ENCODE measurements at regions not wholly inside any gene's neighbourhood (a gene's known extent, or its start where the extent isn't known, plus 50 kb on each side); places are given as distances from the start of the nearest gene placed in this dataset.

DNA sequence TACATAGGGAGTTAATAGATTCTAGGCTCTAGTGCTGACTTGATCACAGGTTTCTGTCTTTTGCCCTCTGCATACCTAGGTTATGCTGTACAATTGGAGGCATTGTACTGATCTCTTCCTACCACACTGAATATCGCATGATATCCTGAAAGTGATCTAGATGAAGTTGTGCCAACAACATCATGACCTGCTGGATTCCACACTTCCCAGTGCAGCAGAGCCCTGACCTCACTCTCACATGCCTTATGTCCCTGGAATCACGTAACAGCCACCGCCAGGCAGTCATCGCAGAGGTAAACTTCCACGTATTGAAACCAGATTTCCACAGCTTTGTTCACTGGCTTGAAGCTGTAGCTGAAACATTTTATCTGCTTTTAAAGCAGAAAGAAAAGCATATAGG is 214.0 kb downstream of the ANKRD30B start:
- Histone ChIP-seq H4K8ac (ENCODE audit: low read depth, low read length) (no peak overlapping the region), H3K27me3 (ENCODE audit: control insufficient read depth in 3 of 3, insufficient read depth in 3 of 3, low read depth in 1 of 3, low read length in 3 of 3) (no peaks in the 10 kb centered on the region), H3K4me1 (ENCODE audit: control insufficient read depth in 2 of 2, insufficient read depth in 1 of 2, low read depth in 1 of 2, low read length in 2 of 2) (no peaks in the 10 kb centered on the region), H2BK15ac (ENCODE audit: low read length) (no peak overlapping the region), H3K4me3 (ENCODE audit: low read length in 2 of 2) (no peak overlapping the region), H3K23ac (ENCODE audit: low read depth, low read length, poor library complexity) (no peak overlapping the region), H3K27ac (replicated peaks; ENCODE audit: low read length) (no peak overlapping the region), H2AFZ (ENCODE audit: low read length) (no peak overlapping the region), H3K4me2 (ENCODE audit: insufficient read depth, low read length, poor library complexity, severe bottlenecking) (no peak overlapping the region), H2AK5ac (ENCODE audit: low read depth, low read length) (no peak overlapping the region), H3K36me3 (replicated peaks in 1 of 2; ENCODE audit: control insufficient read depth in 2 of 2, insufficient read depth in 2 of 2, low read length in 2 of 2) (no peaks in the 10 kb centered on the region), H3K18ac (ENCODE audit: low read length) (no peak overlapping the region), H2BK12ac (ENCODE audit: low read length) (no peak overlapping the region), H4K91ac (ENCODE audit: low read depth, low read length, poor library complexity) (no peak overlapping the region), H2BK120ac (ENCODE audit: low read depth, low read length) (no peak overlapping the region), H3K9me3 (replicated peaks in 1 of 2; ENCODE audit: control insufficient read depth in 2 of 2, insufficient read depth in 1 of 2, low read depth in 1 of 2, low read length in 2 of 2) (peaks cover 0 to 19% of the 10 kb centered on the region in 2 donors), H3K4ac (ENCODE audit: low read length) (no peak overlapping the region), H3K79me1 (ENCODE audit: low read depth, low read length) (no peaks in the 10 kb centered on the region), H3K14ac (ENCODE audit: low read length) (no peak overlapping the region), H2BK5ac (ENCODE audit: low read length) (no peak overlapping the region), H3K9ac (ENCODE audit: low read depth, low read length, poor library complexity) (no peak overlapping the region)
- no peak for DNase-seq (ENCODE audit: low spot score)
- WGBS, 2 donors (ENCODE audit: extremely low coverage in 2 of 2, insufficient read length in 2 of 2, insufficient replicate concordance in 1 of 2) = no CpG with 5 or more reads among the region's 5 CpGs

DNA sequence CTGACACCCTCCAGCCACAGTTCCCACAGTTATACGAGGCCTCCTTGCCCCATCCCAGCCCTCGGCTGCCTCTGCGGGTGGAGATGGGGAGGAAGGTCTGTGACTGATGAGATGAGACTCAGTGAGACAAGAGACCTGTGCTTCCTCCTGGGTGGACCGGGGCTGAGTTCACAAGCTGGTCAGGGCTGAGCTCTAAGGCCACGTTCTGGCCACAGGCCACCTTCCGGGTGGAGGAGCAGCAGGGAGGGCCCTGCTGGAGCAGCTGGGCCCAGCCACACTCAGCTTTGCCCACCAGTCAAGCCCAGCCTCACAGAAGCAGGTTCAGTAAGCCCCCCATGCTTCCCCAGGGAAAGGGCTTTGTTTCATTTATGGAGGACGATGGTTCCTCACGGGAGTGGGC is 214.7 kb downstream of the ANKRD30B start:
- Histone ChIP-seq H3K18ac (ENCODE audit: low read length) (peak overlapping the region; percentile 28), H2BK120ac (ENCODE audit: low read depth, low read length) (no peak overlapping the region), H2AK5ac (ENCODE audit: low read depth, low read length) (no peak overlapping the region), H3K36me3 (replicated peaks in 1 of 2; ENCODE audit: control insufficient read depth in 2 of 2, insufficient read depth in 2 of 2, low read length in 2 of 2) (no peaks in the 10 kb centered on the region), H3K14ac (ENCODE audit: low read length) (no peak overlapping the region), H4K8ac (ENCODE audit: low read depth, low read length) (no peak overlapping the region), H4K91ac (ENCODE audit: low read depth, low read length, poor library complexity) (no peak overlapping the region), H3K27me3 (ENCODE audit: control insufficient read depth in 3 of 3, insufficient read depth in 3 of 3, low read depth in 1 of 3, low read length in 3 of 3) (no peaks in the 10 kb centered on the region), H3K9me3 (replicated peaks in 1 of 2; ENCODE audit: control insufficient read depth in 2 of 2, insufficient read depth in 1 of 2, low read depth in 1 of 2, low read length in 2 of 2) (peaks cover 0 to 19% of the 10 kb centered on the region in 2 donors), H3K27ac (replicated peaks; ENCODE audit: low read length) (no peak overlapping the region), H2AFZ (ENCODE audit: low read length) (no peak overlapping the region), H3K23ac (ENCODE audit: low read depth, low read length, poor library complexity) (no peak overlapping the region), H2BK15ac (ENCODE audit: low read length) (no peak overlapping the region), H3K9ac (ENCODE audit: low read depth, low read length, poor library complexity) (no peak overlapping the region), H2BK12ac (ENCODE audit: low read length) (no peak overlapping the region), H3K4me3 (ENCODE audit: low read length in 2 of 2) (peak overlapping the region in 1 of 2 donors; percentile 29), H3K4ac (ENCODE audit: low read length) (no peak overlapping the region), H3K79me1 (ENCODE audit: low read depth, low read length) (no peaks in the 10 kb centered on the region), H3K4me2 (ENCODE audit: insufficient read depth, low read length, poor library complexity, severe bottlenecking) (no peak overlapping the region), H3K4me1 (ENCODE audit: control insufficient read depth in 2 of 2, insufficient read depth in 1 of 2, low read depth in 1 of 2, low read length in 2 of 2) (no peaks in the 10 kb centered on the region), H2BK5ac (ENCODE audit: low read length) (no peak overlapping the region)
- WGBS, 2 donors (ENCODE audit: extremely low coverage in 2 of 2, insufficient read length in 2 of 2, insufficient replicate concordance in 1 of 2) = no CpG with 5 or more reads among the region's 8 CpGs
- DNase-seq (ENCODE audit: low spot score) = no peak

DNA sequence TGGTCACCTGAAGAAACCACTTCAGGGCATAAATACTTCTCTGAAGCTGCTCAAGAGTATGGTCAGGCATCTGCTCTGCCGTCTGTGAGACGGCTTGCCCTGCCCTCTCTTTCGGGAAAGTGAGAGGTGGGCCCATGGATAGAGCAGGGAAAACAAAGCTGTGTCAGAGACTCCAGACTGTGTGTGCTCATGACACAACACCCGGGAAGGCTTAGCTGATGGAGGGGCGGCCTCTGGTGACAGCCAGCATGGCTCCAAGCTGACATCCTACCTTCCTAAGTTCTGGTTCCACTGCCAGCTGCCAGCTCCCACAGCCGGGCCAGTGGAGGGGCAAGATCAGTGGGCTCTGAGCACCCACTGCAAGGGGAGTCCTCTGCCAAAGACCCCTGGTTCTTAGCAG is 215.3 kb downstream of the ANKRD30B start:
- Histone ChIP-seq H3K14ac (ENCODE audit: low read length) (no peak overlapping the region), H2BK15ac (ENCODE audit: low read length) (no peak overlapping the region)

DNA sequence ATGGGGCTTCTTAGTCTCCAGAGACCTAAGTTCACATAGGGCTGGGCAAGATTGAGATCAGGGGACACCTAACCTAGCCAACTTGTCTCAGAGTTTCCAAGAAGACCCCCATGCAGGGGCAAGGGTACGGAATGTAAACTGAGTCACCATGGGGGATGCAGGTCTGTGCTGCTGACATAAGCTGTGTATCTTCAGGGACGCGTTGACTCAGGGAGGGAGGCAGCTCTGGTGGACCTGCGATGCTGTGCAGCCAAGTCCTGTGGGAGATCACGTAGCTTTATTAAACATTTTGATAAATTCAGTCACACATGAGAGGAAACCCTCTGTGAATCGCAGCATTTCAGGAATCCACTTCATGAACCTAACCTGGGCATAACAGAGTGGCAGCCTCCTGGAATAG is 216.0 kb downstream of the ANKRD30B start:
- Histone ChIP-seq H3K18ac (ENCODE audit: low read length) (no peak overlapping the region), H2AFZ (ENCODE audit: low read length) (no peak overlapping the region), H3K27me3 (ENCODE audit: control insufficient read depth in 3 of 3, insufficient read depth in 3 of 3, low read depth in 1 of 3, low read length in 3 of 3) (no peaks in the 10 kb centered on the region), H3K4me2 (ENCODE audit: insufficient read depth, low read length, poor library complexity, severe bottlenecking) (no peak overlapping the region), H3K36me3 (replicated peaks in 1 of 2; ENCODE audit: control insufficient read depth in 2 of 2, insufficient read depth in 2 of 2, low read length in 2 of 2) (no peaks in the 10 kb centered on the region), H3K9ac (ENCODE audit: low read depth, low read length, poor library complexity) (no peak overlapping the region), H2BK5ac (ENCODE audit: low read length) (no peak overlapping the region), H4K91ac (ENCODE audit: low read depth, low read length, poor library complexity) (no peak overlapping the region), H3K4ac (ENCODE audit: low read length) (no peak overlapping the region), H3K23ac (ENCODE audit: low read depth, low read length, poor library complexity) (no peak overlapping the region), H2BK120ac (ENCODE audit: low read depth, low read length) (no peak overlapping the region), H3K79me1 (ENCODE audit: low read depth, low read length) (no peaks in the 10 kb centered on the region), H2AK5ac (ENCODE audit: low read depth, low read length) (no peak overlapping the region), H3K14ac (ENCODE audit: low read length) (no peak overlapping the region), H2BK12ac (ENCODE audit: low read length) (no peak overlapping the region), H3K27ac (replicated peaks; ENCODE audit: low read length) (no peak overlapping the region), H3K9me3 (replicated peaks in 1 of 2; ENCODE audit: control insufficient read depth in 2 of 2, insufficient read depth in 1 of 2, low read depth in 1 of 2, low read length in 2 of 2) (peaks cover 0 to 19% of the 10 kb centered on the region in 2 donors), H4K8ac (ENCODE audit: low read depth, low read length) (no peak overlapping the region), H2BK15ac (ENCODE audit: low read length) (no peak overlapping the region), H3K4me3 (ENCODE audit: low read length in 2 of 2) (no peak overlapping the region), H3K4me1 (ENCODE audit: control insufficient read depth in 2 of 2, insufficient read depth in 1 of 2, low read depth in 1 of 2, low read length in 2 of 2) (no peaks in the 10 kb centered on the region)
- WGBS, 2 donors (ENCODE audit: extremely low coverage in 2 of 2, insufficient read length in 2 of 2, insufficient replicate concordance in 1 of 2) = no CpG with 5 or more reads among the region's 6 CpGs
- DNase-seq (ENCODE audit: low spot score) = no peak

More for the DNA sequence above, 215.3 kb downstream of the ANKRD30B start:
- no peak for DNase-seq (ENCODE audit: low spot score)
- WGBS, 2 donors (ENCODE audit: extremely low coverage in 2 of 2, insufficient read length in 2 of 2, insufficient replicate concordance in 1 of 2) = no CpG with 5 or more reads among the region's 6 CpGs
- no peak overlapping the region for H3K9ac ChIP-seq (ENCODE audit: low read depth, low read length, poor library complexity)
- H2BK120ac ChIP-seq (ENCODE audit: low read depth, low read length) = no peak overlapping the region
- H3K36me3 ChIP-seq (replicated peaks in 1 of 2; ENCODE audit: control insufficient read depth in 2 of 2, insufficient read depth in 2 of 2, low read length in 2 of 2) = no peaks in the 10 kb centered on the region
- no peak overlapping the region for H3K4ac ChIP-seq (ENCODE audit: low read length)
- H4K91ac ChIP-seq (ENCODE audit: low read depth, low read length, poor library complexity) = no peak overlapping the region
- H3K23ac ChIP-seq (ENCODE audit: low read depth, low read length, poor library complexity) = no peak overlapping the region
- H3K4me2 ChIP-seq (ENCODE audit: insufficient read depth, low read length, poor library complexity, severe bottlenecking) = no peak overlapping the region
- H3K27me3 ChIP-seq (ENCODE audit: control insufficient read depth in 3 of 3, insufficient read depth in 3 of 3, low read depth in 1 of 3, low read length in 3 of 3) = no peaks in the 10 kb centered on the region
- H3K4me3 ChIP-seq (ENCODE audit: low read length in 2 of 2) = no peak overlapping the region
- H2BK5ac ChIP-seq (ENCODE audit: low read length) = no peak overlapping the region
- H2BK12ac ChIP-seq (ENCODE audit: low read length) = no peak overlapping the region
- H3K18ac ChIP-seq (ENCODE audit: low read length) = no peak overlapping the region
- no peaks in the 10 kb centered on the region for H3K4me1 ChIP-seq (ENCODE audit: control insufficient read depth in 2 of 2, insufficient read depth in 1 of 2, low read depth in 1 of 2, low read length in 2 of 2)
- no peak overlapping the region for H2AK5ac ChIP-seq (ENCODE audit: low read depth, low read length)
- no peak overlapping the region for H2AFZ ChIP-seq (ENCODE audit: low read length)
- peaks cover 0 to 17% of the 10 kb centered on the region in 2 donors for H3K9me3 ChIP-seq (replicated peaks in 1 of 2; ENCODE audit: control insufficient read depth in 2 of 2, insufficient read depth in 1 of 2, low read depth in 1 of 2, low read length in 2 of 2)
- H3K27ac ChIP-seq (replicated peaks; ENCODE audit: low read length) = no peak overlapping the region
- no peaks in the 10 kb centered on the region for H3K79me1 ChIP-seq (ENCODE audit: low read depth, low read length)
- H4K8ac ChIP-seq (ENCODE audit: low read depth, low read length) = no peak overlapping the region

All from neuronal stem cell (in vitro differentiated cells).